ENCODE measurements at regions not wholly inside any gene's neighbourhood (a gene's known extent, or its start where the extent isn't known, plus 50 kb on each side); places are given as distances from the start of the nearest gene placed in this dataset.

GRCh38 chr14:61854898-61855297 is 92.7 kb downstream of the SNAPC1 start (continued):
- TF ChIP-seq, protein P1, sequence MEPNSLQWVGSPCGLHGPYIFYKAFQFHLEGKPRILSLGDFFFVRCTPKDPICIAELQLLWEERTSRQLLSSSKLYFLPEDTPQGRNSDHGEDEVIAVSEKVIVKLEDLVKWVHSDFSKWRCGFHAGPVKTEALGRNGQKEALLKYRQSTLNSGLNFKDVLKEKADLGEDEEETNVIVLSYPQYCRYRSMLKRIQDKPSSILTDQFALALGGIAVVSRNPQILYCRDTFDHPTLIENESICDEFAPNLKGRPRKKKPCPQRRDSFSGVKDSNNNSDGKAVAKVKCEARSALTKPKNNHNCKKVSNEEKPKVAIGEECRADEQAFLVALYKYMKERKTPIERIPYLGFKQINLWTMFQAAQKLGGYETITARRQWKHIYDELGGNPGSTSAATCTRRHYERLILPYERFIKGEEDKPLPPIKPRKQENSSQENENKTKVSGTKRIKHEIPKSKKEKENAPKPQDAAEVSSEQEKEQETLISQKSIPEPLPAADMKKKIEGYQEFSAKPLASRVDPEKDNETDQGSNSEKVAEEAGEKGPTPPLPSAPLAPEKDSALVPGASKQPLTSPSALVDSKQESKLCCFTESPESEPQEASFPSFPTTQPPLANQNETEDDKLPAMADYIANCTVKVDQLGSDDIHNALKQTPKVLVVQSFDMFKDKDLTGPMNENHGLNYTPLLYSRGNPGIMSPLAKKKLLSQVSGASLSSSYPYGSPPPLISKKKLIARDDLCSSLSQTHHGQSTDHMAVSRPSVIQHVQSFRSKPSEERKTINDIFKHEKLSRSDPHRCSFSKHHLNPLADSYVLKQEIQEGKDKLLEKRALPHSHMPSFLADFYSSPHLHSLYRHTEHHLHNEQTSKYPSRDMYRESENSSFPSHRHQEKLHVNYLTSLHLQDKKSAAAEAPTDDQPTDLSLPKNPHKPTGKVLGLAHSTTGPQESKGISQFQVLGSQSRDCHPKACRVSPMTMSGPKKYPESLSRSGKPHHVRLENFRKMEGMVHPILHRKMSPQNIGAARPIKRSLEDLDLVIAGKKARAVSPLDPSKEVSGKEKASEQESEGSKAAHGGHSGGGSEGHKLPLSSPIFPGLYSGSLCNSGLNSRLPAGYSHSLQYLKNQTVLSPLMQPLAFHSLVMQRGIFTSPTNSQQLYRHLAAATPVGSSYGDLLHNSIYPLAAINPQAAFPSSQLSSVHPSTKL (CRISPR knock-in tag; IDR thresholded peaks at IDR 0.05), result peak; percentile 67
- TF ChIP-seq MAFG (CRISPR knock-in tag; IDR thresholded peaks at IDR 0.05) (no peak), ZFP62 (CRISPR knock-in tag; IDR thresholded peaks at IDR 0.05) (no peak), ZFY (CRISPR knock-in tag; IDR thresholded peaks at IDR 0.05) (no peak), GATA4 (IDR thresholded peaks at IDR 0.05; ENCODE audit: borderline replicate concordance, low read depth) (peak; percentile 57; the same call in 1 of the 2 replicates), GMEB1 (CRISPR knock-in tag; IDR thresholded peaks at IDR 0.05; ENCODE audit: borderline replicate concordance) (no peak), FIP1L1 (IDR thresholded peaks at IDR 0.05; ENCODE audit: borderline replicate concordance, insufficient read depth, low read depth, low read length) (no peak), ZNF143 (CRISPR knock-in tag; IDR thresholded peaks at IDR 0.05) (no peak), PCBP1 (IDR thresholded peaks at IDR 0.05; ENCODE audit: borderline replicate concordance, low read depth, low read length) (no peak), TCF7 (IDR thresholded peaks at IDR 0.05; ENCODE audit: low read depth) (peak; percentile 32; the same call in 1 of the 2 replicates), SYNCRIP (IDR thresholded peaks at IDR 0.05; ENCODE audit: insufficient read depth, low read depth, low read length) (no peak), MIXL1 (CRISPR knock-in tag; IDR thresholded peaks at IDR 0.05) (peak; percentile 69; the same call in 1 of the 2 replicates), ZMAT3 (CRISPR knock-in tag; conservative IDR thresholded peaks at IDR 0.05) (no peak), CENPT (CRISPR knock-in tag; IDR thresholded peaks at IDR 0.05; ENCODE audit: low read depth) (no peak), ZMYM4 (CRISPR knock-in tag; IDR thresholded peaks at IDR 0.05) (no peak), KLF16 (CRISPR knock-in tag; IDR thresholded peaks at IDR 0.05) (no peak), ZFP36 (IDR thresholded peaks at IDR 0.05; ENCODE audit: borderline replicate concordance, low read depth, low read length, partially characterized antibody) (no peak)
- TF ChIP-seq, protein P2, sequence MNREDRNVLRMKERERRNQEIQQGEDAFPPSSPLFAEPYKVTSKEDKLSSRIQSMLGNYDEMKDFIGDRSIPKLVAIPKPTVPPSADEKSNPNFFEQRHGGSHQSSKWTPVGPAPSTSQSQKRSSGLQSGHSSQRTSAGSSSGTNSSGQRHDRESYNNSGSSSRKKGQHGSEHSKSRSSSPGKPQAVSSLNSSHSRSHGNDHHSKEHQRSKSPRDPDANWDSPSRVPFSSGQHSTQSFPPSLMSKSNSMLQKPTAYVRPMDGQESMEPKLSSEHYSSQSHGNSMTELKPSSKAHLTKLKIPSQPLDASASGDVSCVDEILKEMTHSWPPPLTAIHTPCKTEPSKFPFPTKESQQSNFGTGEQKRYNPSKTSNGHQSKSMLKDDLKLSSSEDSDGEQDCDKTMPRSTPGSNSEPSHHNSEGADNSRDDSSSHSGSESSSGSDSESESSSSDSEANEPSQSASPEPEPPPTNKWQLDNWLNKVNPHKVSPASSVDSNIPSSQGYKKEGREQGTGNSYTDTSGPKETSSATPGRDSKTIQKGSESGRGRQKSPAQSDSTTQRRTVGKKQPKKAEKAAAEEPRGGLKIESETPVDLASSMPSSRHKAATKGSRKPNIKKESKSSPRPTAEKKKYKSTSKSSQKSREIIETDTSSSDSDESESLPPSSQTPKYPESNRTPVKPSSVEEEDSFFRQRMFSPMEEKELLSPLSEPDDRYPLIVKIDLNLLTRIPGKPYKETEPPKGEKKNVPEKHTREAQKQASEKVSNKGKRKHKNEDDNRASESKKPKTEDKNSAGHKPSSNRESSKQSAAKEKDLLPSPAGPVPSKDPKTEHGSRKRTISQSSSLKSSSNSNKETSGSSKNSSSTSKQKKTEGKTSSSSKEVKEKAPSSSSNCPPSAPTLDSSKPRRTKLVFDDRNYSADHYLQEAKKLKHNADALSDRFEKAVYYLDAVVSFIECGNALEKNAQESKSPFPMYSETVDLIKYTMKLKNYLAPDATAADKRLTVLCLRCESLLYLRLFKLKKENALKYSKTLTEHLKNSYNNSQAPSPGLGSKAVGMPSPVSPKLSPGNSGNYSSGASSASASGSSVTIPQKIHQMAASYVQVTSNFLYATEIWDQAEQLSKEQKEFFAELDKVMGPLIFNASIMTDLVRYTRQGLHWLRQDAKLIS (CRISPR knock-in tag; IDR thresholded peaks at IDR 0.05), result no peak
- TF ChIP-seq, protein P3, sequence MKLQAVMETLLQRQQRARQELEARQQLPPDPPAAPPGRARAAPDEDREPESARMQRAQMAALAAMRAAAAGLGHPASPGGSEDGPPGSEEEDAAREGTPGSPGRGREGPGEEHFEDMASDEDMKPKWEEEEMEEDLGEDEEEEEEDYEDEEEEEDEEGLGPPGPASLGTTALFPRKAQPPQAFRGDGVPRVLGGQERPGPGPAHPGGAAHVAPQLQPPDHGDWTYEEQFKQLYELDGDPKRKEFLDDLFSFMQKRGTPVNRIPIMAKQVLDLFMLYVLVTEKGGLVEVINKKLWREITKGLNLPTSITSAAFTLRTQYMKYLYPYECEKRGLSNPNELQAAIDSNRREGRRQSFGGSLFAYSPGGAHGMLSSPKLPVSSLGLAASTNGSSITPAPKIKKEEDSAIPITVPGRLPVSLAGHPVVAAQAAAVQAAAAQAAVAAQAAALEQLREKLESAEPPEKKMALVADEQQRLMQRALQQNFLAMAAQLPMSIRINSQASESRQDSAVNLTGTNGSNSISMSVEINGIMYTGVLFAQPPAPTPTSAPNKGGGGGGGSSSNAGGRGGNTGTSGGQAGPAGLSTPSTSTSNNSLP (IDR thresholded peaks at IDR 0.05; ENCODE audit: low read depth, low read length), result peak; percentile 60; the same call in 1 of the 2 replicates

All from HepG2 (cell line).